ENCODE measurements at regions not wholly inside any gene's neighbourhood (a gene's known extent, or its start where the extent isn't known, plus 50 kb on each side); places are given as distances from the start of the nearest gene placed in this dataset.

DNA sequence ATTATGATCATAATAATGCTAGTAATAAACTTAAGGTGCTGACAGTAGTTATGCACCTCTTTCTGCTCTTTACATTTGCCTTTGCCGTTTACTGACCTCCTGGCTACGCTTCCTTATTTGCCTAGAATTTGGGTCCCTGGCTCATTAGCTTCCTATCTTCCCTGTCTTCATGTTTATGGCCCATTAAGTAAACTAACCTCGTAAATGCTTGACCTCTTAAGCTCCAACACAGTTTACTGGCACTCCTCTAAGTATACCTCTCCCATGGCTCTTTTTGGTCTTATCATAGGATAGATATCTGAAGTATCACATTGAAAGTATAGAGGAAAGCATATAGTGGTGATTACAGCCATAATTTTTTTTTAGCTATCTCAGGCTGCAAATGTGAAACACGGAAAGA is 657.3 kb upstream of the SLC39A10 start:
- Histone ChIP-seq H3F3A (replicated peaks; ENCODE audit: insufficient read depth) (no peaks in the 10 kb centered on the region), H3K27me3 (ENCODE audit: insufficient read depth) (no peaks in the 10 kb centered on the region), H3K9me3 (no peaks in the 10 kb centered on the region), H3K9ac (no peak overlapping the region), H3K4me3 (ENCODE audit: low read depth in 2 of 2, low read length in 1 of 2) (no peak overlapping the region), H4K20me1 (ENCODE audit: insufficient read depth) (no peaks in the 10 kb centered on the region), H2AFZ (ENCODE audit: low read depth) (no peak overlapping the region), H3K4me1 (ENCODE audit: control insufficient read depth in 1 of 2, insufficient read depth in 2 of 2, low read depth in 1 of 2, low read length in 1 of 2) (no peaks in the 10 kb centered on the region), H3K4me2 (no peak overlapping the region), H3K9me2 (no peaks in the 10 kb centered on the region), H3K36me3 (replicated peaks in 1 of 2; ENCODE audit: control insufficient read depth in 1 of 2, insufficient read depth in 2 of 2, low read length in 1 of 2) (no peaks in the 10 kb centered on the region), H3K27ac (ENCODE audit: low read depth in 2 of 2, low read length in 1 of 2) (no peak overlapping the region), H3K79me2 (ENCODE audit: insufficient read depth) (no peaks in the 10 kb centered on the region)
- no peak for DNase-seq
- ChIA-PET POLR2A (interaction anchor here (0.6 kb wide), 1 partner anchor 69 kb away, joined by 3 read pairs; no protein-coding TSS in a partner anchor), CTCF (no interaction called here)
- TF ChIP-seq RXRA (IDR thresholded peaks at IDR 0.05; ENCODE audit: borderline replicate concordance, low read depth): no peak
- TF ChIP-seq FOXJ3 (CRISPR knock-in tag; IDR thresholded peaks at IDR 0.05): no peak
- TF ChIP-seq ELF1 (IDR thresholded peaks at IDR 0.05): no peak
- no peak for TF ChIP-seq GABPA (IDR thresholded peaks at IDR 0.05; ENCODE audit: low read depth)
- no peak for TF ChIP-seq NRF1 (IDR thresholded peaks at IDR 0.05; ENCODE audit: low read depth, low read length)
- TF ChIP-seq USF2 (IDR thresholded peaks at IDR 0.05; ENCODE audit: borderline replicate concordance, low read depth, low read length): no peak
- TF ChIP-seq EP300 (IDR thresholded peaks at IDR 0.05; ENCODE audit: borderline replicate concordance in 1 of 2, low read depth in 1 of 2, low read length in 1 of 2): no peak
- TF ChIP-seq, protein P1, sequence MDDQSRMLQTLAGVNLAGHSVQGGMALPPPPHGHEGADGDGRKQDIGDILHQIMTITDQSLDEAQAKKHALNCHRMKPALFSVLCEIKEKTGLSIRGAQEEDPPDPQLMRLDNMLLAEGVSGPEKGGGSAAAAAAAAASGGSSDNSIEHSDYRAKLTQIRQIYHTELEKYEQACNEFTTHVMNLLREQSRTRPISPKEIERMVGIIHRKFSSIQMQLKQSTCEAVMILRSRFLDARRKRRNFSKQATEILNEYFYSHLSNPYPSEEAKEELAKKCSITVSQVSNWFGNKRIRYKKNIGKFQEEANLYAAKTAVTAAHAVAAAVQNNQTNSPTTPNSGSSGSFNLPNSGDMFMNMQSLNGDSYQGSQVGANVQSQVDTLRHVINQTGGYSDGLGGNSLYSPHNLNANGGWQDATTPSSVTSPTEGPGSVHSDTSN (IDR thresholded peaks at IDR 0.05): no peak
- no peak for TF ChIP-seq RFX5 (IDR thresholded peaks at IDR 0.05; ENCODE audit: low read length)
- no peak for TF ChIP-seq TCF12 (IDR thresholded peaks at IDR 0.05)
- TF ChIP-seq, protein P2, sequence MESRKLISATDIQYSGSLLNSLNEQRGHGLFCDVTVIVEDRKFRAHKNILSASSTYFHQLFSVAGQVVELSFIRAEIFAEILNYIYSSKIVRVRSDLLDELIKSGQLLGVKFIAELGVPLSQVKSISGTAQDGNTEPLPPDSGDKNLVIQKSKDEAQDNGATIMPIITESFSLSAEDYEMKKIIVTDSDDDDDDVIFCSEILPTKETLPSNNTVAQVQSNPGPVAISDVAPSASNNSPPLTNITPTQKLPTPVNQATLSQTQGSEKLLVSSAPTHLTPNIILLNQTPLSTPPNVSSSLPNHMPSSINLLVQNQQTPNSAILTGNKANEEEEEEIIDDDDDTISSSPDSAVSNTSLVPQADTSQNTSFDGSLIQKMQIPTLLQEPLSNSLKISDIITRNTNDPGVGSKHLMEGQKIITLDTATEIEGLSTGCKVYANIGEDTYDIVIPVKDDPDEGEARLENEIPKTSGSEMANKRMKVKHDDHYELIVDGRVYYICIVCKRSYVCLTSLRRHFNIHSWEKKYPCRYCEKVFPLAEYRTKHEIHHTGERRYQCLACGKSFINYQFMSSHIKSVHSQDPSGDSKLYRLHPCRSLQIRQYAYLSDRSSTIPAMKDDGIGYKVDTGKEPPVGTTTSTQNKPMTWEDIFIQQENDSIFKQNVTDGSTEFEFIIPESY (IDR thresholded peaks at IDR 0.05; ENCODE audit: borderline replicate concordance, low read depth): no peak
- no peak for TF ChIP-seq JUND (IDR thresholded peaks at IDR 0.05)
- no peak for TF ChIP-seq IRF3 (IDR thresholded peaks at IDR 0.05; ENCODE audit: low read depth, low read length)
- TF ChIP-seq TEAD4 (IDR thresholded peaks at IDR 0.05; ENCODE audit: borderline replicate concordance, insufficient read depth): no peak
- TF ChIP-seq, protein P3, sequence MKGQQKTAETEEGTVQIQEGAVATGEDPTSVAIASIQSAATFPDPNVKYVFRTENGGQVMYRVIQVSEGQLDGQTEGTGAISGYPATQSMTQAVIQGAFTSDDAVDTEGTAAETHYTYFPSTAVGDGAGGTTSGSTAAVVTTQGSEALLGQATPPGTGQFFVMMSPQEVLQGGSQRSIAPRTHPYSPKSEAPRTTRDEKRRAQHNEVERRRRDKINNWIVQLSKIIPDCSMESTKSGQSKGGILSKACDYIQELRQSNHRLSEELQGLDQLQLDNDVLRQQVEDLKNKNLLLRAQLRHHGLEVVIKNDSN (IDR thresholded peaks at IDR 0.05; ENCODE audit: borderline replicate concordance, low read depth): no peak
- TF ChIP-seq POLR2AphosphoS5 (IDR thresholded peaks at IDR 0.05; ENCODE audit: low read depth, low read length): no peak
- no peak for TF ChIP-seq FOSL2 (IDR thresholded peaks at IDR 0.05; ENCODE audit: borderline replicate concordance, low read depth)
- 11% methylated on average over 4 of the region's 4 CpGs for WGBS (ENCODE audit: low lambda C conversion rate)
